Stomach (tissue), 4 donors: ENCODE measurements at regions not wholly inside any gene's neighbourhood (a gene's known extent, or its start where the extent isn't known, plus 50 kb on each side); places are given as distances from the start of the nearest gene placed in this dataset.

ENCODE experiments used
- EP300 ChIP-seq: sonication (generic); formaldehyde crosslinking; IDR thresholded peaks from one replicate; pipeline ENCODE4 v1.6.1; 2017; ENCODE audit warnings: antibody characterized with exemption
- POLR2A ChIP-seq, 4 donors: fragments of 450-650 bp; IDR thresholded peaks; one replicate each; pipeline ENCODE4 v1.6.1; 2016; ENCODE audit warnings: antibody characterized with exemption in 4 of 4, control low read depth in 2 of 4, mild to moderate bottlenecking in 1 of 4, moderate library complexity in 1 of 4
- TF ChIP-seq, protein P1 (sequence below), 7 experiments: fragments of 450-650 bp in 4 of 7; fragments of 200-600 bp in 3 of 7; sonication (generic) in 3 of 7; IDR thresholded peaks; one replicate each; pipeline ENCODE4 v1.5.1; 2016 to 2019; ENCODE audit warnings: antibody characterized with exemption in 7 of 7, control low read depth in 2 of 7, mild to moderate bottlenecking in 1 of 7

GRCh38 chr12:111249757-111250156 lies 119.1 kb downstream of the PHETA1 start:
- TF ChIP-seq, protein P1, sequence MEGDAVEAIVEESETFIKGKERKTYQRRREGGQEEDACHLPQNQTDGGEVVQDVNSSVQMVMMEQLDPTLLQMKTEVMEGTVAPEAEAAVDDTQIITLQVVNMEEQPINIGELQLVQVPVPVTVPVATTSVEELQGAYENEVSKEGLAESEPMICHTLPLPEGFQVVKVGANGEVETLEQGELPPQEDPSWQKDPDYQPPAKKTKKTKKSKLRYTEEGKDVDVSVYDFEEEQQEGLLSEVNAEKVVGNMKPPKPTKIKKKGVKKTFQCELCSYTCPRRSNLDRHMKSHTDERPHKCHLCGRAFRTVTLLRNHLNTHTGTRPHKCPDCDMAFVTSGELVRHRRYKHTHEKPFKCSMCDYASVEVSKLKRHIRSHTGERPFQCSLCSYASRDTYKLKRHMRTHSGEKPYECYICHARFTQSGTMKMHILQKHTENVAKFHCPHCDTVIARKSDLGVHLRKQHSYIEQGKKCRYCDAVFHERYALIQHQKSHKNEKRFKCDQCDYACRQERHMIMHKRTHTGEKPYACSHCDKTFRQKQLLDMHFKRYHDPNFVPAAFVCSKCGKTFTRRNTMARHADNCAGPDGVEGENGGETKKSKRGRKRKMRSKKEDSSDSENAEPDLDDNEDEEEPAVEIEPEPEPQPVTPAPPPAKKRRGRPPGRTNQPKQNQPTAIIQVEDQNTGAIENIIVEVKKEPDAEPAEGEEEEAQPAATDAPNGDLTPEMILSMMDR (IDR thresholded peaks at IDR 0.05): no peak
- TF ChIP-seq POLR2A (IDR thresholded peaks at IDR 0.05): no peak
- TF ChIP-seq EP300: no peak
